ENCODE measurements at regions not wholly inside any gene's neighbourhood (a gene's known extent, or its start where the extent isn't known, plus 50 kb on each side); places are given as distances from the start of the nearest gene placed in this dataset.

GRCh38 chr12:98317939-98318899 lies 197.2 kb upstream of the TMPO start:
- FAIRE-seq, result no peak
- Histone ChIP-seq H3K9ac (ENCODE audit: insufficient read depth in 1 of 2, low read depth in 2 of 2, low read length in 2 of 2) (no peak overlapping the region), H3K4me3 (no peak overlapping the region), H3K9me3 (replicated peaks; ENCODE audit: control insufficient read depth, insufficient read depth, low read depth, low read length) (no peaks in the 10 kb centered on the region), H4K20me1 (replicated peaks; ENCODE audit: control insufficient read depth, insufficient read depth, low read length) (no peaks in the 10 kb centered on the region), H3K9me1 (ENCODE audit: control insufficient read depth, insufficient read depth, low read length) (no peaks in the 10 kb centered on the region), H3K27ac (ENCODE audit: extremely low read depth, low read depth, low read length) (no peak overlapping the region), H3K36me3 (ENCODE audit: control insufficient read depth, insufficient read depth, low read length) (no peaks in the 10 kb centered on the region), H2AFZ (ENCODE audit: low read depth, low read length) (no peak overlapping the region), H3K4me1 (replicated peaks in 1 of 2; ENCODE audit: control insufficient read depth in 2 of 2, insufficient read depth in 2 of 2, low read length in 2 of 2) (no peaks in the 10 kb centered on the region), H3K27me3 (ENCODE audit: control insufficient read depth in 2 of 2, insufficient read depth in 2 of 2, low read length in 2 of 2) (no peaks in the 10 kb centered on the region), H3K4me2 (ENCODE audit: insufficient read depth, low read length) (no peak overlapping the region), H3K79me2 (ENCODE audit: control insufficient read depth, insufficient read depth, low read length) (no peaks in the 10 kb centered on the region)
- DNase-seq (ENCODE audit: extremely low read depth in 1 of 4, low spot score in 3 of 4), result no peak
- intact Hi-C loops (cut with micrococcal nuclease) (no loop called here), in situ Hi-C loops (cut with MboI) (no loop called here)
- ATAC-seq, result no peak
- WGBS (ENCODE audit: insufficient coverage, low coverage, missing lambda C conversion rate), result 2% methylated on average over 6 of the region's 6 CpGs
- CTCF ChIA-PET (ENCODE audit: low intra/inter-chr PET ratio), result no interaction called here
- no peak for TF ChIP-seq PYGO2 (tag; IDR thresholded peaks at IDR 0.05)
- TF ChIP-seq NCOA2 (IDR thresholded peaks at IDR 0.05; ENCODE audit: partially characterized antibody in 2 of 2), result no peak
- no peak for TF ChIP-seq SMARCA4 (IDR thresholded peaks at IDR 0.05)
- no peak for TF ChIP-seq BRCA1 (IDR thresholded peaks at IDR 0.05)
- no peak for TF ChIP-seq BRCA1 (CRISPR knock-in tag; IDR thresholded peaks at IDR 0.05)
- POLR2A ChIA-PET, result interaction anchor here (0.6 to 0.8 kb wide), 2 partner anchors 384 to 1483 kb away, joined by 3 to 6 read pairs; no protein-coding TSS in a partner anchor
- BruUV-seq (replicated peaks), result no TSS peak

Data from K562 (cell line).